GDM1 (cell line): ENCODE measurements at regions not wholly inside any gene's neighbourhood (a gene's known extent, or its start where the extent isn't known, plus 50 kb on each side); places are given as distances from the start of the nearest gene placed in this dataset.

Source experiments
- DNase-seq: peaks from one replicate; lab custom pipeline; 2025; lab: John Stamatoyannopoulos, UW

GRCh38 chr3:151992326-151993041 lies 119.0 kb downstream of the SUCNR1 start:
- no peak for DNase-seq

- DNase-seq, result no peak
Measured at GRCh38 chr3:151995091-151995490, 121.6 kb downstream of the SUCNR1 start.

GRCh38 chr3:151998744-151999143 lies 125.3 kb downstream of the SUCNR1 start:
- DNase-seq, result no peak

GRCh38 chr3:151999936-152000335 lies 126.5 kb downstream of the SUCNR1 start:
- DNase-seq, result no peak

- DNase-seq, result no peak
Measured at GRCh38 chr3:152011812-152012735, 138.6 kb downstream of the SUCNR1 start.

- no peak for DNase-seq
Measured at GRCh38 chr3:152019508-152019907, 146.1 kb downstream of the SUCNR1 start.

GRCh38 chr3:152021951-152022461 lies 148.6 kb downstream of the SUCNR1 start:
- peak; percentile 5 for DNase-seq

- DNase-seq, result no peak
Measured at GRCh38 chr3:152026033-152026556, 152.7 kb downstream of the SUCNR1 start.

- DNase-seq, result no peak
Measured at GRCh38 chr3:152030320-152030719, 156.9 kb downstream of the SUCNR1 start.

GRCh38 chr3:152031321-152031720 lies 157.9 kb downstream of the SUCNR1 start:
- DNase-seq, result no peak

GRCh38 chr3:152037297-152037696 lies 163.9 kb downstream of the SUCNR1 start:
- DNase-seq, result no peak

- DNase-seq, result no peak
Measured at GRCh38 chr3:152037953-152038352, 164.5 kb downstream of the SUCNR1 start.

- no peak for DNase-seq
Measured at GRCh38 chr3:152038490-152038889, 165.0 kb downstream of the SUCNR1 start.

- no peak for DNase-seq
Measured at GRCh38 chr3:152039887-152040286, 166.4 kb downstream of the SUCNR1 start.

GRCh38 chr3:152040319-152040718 lies 166.9 kb downstream of the SUCNR1 start:
- DNase-seq, result no peak

GRCh38 chr3:152043620-152044019 lies 170.2 kb downstream of the SUCNR1 start:
- no peak for DNase-seq

- DNase-seq, result no peak
Measured at GRCh38 chr3:152046280-152046679, 172.8 kb downstream of the SUCNR1 start.

- no peak for DNase-seq
Measured at GRCh38 chr3:152047465-152047864, 174.0 kb downstream of the SUCNR1 start.

GRCh38 chr3:152048831-152049230 lies 175.4 kb downstream of the SUCNR1 start:
- DNase-seq, result no peak

- DNase-seq, result no peak
Measured at GRCh38 chr3:152050903-152051302, 177.5 kb downstream of the SUCNR1 start.

- DNase-seq, result no peak
Measured at GRCh38 chr3:152051501-152052404, 178.3 kb downstream of the SUCNR1 start.

GRCh38 chr3:152053866-152054265 lies 180.4 kb downstream of the SUCNR1 start:
- DNase-seq, result no peak
